GM18517 (cell line): ENCODE measurements at regions not wholly inside any gene's neighbourhood (a gene's known extent, or its start where the extent isn't known, plus 50 kb on each side); places are given as distances from the start of the nearest gene placed in this dataset.
"Not testable (repeated sequence)": the region's sequence is repeated elsewhere in the genome, so short reads cannot be mapped to it uniquely, and the experiment has no call there.

Experiments
- ATAC-seq: cut with Tn5 transposase; IDR thresholded peaks from one replicate; pipeline ENCODE4 v1.9.1; 2021; ENCODE audit warnings: mild to moderate bottlenecking, moderate library complexity; ENCODE audit not compliant: unreplicated experiment

GRCh38 chr12:115297445-115297844 is 613.5 kb upstream of the TBX3 start:
- no peak for ATAC-seq

DNA sequence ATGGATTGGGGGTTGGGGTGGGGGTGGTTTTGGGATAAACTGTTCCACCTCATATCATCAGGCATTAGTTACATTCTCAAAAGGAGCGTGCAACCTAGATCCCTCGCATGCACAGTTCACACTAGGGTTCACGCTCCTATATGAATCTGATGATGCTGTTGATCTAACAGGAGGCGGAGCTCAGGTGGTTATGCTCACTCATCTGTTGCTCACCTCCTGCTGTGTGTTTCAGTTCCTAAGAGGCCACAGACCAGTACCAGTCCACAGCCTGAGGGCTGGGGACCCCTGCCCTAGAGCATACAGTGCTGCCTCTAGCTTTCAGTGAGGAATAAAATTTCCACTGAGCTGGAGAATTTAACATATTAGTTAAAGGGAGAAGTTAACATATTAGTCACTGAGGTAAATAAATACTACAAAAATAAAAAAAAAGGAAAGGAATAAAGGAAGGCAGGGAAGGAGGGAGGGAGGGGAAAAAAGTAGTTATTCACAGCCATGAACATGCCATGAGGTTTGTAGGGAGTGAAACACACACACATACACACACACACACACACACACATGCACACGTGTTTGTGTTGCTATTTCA is 612.7 kb upstream of the TBX3 start:
- no peak for ATAC-seq

DNA sequence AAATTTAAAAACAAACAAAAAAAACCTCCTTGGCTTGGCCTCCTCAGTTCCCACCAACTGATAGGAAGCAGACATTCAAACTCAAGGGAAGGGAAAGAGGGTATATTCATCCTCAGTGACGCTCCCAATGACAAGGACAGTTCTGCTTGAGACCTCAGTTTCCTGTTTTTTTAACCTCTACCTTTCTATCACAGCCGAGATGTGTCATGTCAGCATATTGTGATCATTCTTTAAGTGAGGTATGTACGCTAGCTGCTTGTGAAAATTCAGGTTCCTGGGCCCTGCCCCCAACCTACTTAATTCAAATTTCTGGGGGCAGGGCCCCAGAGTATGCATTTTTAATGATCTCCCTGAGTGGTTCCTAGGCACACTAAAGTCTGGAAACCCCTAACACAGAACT is 611.9 kb upstream of the TBX3 start:
- ATAC-seq: no peak

GRCh38 chr12:115294453-115295133 is 610.6 kb upstream of the TBX3 start:
- no peak for ATAC-seq

DNA sequence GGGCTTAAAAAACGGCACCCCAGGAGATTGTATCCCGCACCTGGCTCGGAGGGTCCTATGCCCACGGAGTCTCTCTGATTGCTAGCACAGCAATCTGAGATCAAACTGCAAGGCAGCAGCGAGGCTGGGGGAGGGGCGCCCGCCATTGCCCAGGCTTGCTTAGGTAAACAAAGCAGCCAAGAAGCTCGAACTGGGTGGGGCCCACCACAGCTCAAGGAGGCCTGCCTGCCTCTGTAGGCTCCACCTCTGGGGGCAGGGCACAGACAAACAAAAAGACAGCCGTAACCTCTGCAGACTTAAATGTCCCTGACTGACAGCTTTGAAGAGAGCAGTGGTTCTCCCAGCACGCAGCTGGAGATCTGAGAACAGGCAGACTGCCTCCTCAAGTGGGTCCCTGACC is 601.5 kb upstream of the TBX3 start:
- ATAC-seq: not testable (repeated sequence)

DNA sequence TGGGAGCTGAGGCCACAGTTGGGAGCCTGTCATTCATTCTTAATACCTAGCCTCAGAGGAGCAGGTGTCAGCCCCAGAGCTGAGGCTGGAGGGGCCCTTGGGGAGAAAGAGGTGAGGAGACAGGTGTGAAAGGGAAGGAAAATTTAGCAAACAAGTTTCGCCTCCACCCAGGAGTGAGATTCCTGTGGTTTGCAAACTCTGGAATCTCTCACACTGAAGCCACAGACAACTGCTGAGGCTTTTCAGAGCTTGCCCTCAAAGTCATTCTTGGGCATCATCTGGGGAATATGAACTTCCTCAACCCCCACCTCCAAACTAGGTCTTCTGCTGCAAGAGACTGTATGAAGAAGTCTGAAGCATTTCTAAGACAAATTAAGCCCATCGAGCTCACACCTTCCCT is 589.5 kb upstream of the TBX3 start:
- no peak for ATAC-seq

- ATAC-seq: no peak
Observed at GRCh38 chr12:115268451-115268850, 584.5 kb upstream of the TBX3 start.

DNA sequence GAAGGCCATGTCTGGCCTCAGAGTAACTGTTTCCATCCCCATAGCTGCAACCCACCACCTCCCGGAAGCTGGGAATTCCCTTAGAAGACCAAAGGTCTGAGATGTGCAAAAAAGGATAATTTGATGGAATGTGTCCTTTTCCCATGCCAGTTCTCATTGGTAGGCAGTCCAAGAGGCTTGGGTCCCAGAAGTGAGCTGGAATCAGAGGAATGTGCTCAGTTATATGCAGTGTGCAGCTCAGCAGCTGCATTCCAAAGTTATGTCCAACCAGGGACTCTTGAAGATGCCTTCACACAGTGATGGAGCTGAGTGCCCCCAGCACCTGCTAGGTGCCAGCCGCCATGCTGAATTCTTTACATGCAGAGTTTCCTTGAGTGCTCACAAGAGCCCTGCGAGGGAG is 583.9 kb upstream of the TBX3 start:
- no peak for ATAC-seq

DNA sequence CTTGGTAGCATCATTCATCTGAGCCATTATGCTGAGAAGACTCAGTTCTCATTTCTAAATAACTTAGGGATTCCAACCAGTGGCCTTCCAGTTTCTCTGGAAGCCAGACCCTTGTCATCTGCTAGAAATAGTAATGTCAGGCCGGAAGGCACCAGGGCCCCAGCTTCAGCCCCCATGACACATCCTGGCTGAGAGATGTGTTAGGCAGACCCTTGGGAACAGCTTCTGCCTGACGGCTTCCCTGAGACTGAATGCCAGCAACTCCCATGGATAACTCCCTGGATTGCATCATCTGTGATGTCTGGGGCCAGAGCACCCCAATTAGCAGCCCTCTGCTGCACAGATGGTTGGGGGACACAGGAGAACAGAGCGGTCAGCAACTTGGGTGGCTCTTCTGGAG is 583.5 kb upstream of the TBX3 start:
- no peak for ATAC-seq

DNA sequence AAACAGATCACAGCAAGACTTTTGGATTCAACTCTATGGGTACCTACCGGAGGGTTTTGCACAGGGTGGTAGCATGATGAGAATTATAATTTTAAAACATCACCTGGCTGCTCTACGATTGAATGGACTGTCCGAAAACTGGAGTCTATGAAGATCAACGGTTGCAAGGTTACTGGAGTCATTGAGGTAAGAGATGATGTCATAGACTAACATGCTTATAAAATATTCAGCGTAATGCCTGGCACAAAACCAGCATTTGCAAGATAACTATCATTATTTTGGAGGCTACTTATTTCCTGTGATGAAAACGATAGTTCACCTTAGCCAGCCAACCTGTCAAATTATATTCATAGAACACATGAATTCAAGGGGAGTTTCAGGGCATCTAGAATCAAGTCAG is 580.6 kb upstream of the TBX3 start:
- ATAC-seq: no peak

GRCh38 chr12:115261691-115262398 is 577.9 kb upstream of the TBX3 start:
- ATAC-seq: no peak

DNA sequence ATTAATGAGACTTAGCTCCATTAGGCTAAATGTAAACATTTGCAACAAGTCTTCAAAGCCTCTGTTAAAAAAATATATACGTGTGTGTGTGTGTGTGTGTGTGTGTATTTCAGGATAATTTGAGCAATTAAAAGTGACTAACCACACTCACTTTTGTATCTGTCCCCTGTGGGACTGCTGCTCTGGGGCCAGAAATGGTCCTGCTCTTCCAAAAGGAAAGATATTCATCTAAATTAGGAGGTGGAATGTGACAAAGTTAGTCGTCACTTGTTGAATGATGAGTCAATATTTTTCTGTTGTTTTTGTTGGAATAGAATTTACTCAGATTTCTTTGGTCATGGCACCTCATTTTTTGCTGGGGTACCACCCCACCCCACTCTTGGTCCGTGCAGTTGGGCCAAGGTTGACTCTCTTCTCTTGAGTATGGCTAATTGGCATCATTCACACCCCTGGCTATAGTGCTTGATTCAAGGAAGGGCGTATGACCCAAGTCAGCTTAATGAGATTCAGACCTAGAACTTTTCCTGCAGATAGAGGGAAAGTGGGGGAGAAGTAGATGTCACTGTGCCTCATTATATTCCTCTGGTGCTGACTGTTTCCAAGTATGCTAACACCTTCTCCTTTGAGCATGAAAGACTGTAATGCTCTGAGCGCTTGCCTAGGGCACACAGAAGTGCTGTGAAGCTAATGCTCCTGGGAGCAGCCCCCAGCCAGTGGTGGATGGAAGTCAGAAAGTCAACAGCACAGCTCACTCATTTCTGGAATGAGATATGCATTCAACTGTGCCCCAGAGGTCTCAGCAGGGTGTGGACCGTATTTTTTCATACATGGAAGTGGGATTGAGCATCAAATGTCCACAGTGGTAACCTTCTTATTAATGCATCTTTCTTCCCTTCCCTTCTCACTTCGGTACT is 577.0 kb upstream of the TBX3 start:
- ATAC-seq: no peak

DNA sequence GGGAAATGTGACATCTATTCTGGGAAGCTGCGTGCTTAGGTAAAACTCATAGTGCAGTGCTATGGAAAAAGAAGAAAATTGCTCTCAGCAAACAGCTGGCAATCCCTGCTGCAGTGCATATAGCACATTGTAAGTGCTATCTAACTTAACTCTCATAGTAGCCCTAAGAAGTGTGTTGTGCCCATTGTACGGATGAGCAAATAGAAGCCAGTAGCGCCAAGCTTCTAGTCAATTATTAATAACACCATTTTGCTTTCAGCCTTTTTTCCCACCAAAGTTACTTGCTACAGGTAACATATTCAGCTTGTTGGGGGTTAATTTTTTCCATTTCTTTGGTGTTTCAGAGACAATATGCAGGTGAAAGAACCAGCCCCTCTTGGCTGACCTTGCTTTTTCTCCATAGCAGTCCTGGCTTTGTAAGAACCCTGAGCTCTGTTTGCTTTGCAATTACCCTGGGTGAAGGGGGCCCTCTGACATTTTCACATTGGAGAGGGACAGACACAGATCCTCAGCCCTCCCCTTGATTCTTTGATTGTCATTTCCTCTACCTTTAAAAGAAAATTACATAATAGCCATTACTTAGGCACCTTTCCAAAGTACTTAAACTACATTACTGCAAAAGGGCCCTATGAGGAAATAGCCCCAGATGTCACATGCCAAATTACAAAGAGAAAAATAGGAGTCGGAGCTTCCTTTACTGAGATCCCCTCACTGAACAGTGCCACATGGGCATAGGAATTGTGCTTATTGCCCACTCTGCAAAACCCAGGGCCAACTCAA is 576.2 kb upstream of the TBX3 start:
- ATAC-seq: no peak

DNA sequence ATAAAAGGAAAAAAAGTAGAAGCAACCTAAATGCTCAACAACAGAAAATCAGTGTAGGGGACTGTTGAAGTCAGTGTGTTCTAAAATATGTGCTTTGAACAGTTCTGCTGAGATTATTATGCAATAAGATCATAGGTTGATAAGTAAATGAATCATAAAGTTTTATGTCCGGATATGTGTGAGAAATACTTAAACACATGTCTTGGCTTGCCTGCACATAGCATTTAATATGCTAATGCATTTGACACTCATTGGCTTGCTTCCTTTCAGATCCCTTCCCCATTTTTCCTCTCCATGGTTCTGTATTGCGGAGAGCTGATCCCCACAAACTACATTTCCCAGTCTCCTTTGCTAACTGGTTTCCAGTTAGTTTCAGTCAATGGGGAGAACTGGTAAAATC is 573.8 kb upstream of the TBX3 start:
- ATAC-seq: no peak

DNA sequence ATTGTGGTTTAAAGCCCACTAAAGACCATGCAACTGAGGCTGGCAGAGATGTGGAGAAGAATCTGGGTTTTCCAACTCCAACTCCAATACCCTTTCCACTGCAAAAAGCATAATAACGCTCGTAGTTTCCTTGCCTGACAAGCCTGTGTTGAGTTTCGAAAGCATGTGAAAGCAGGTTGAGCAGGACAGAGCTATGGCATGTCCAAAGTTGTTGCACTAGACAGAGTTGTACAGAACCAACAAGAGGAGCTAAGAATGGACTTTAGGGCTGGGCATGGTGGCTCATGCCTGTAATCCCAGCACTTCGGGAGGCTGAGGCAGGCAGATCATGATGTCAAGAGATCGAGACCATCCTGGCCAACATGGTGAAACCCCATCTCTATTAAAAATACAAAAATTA is 572.0 kb upstream of the TBX3 start:
- no peak for ATAC-seq

DNA sequence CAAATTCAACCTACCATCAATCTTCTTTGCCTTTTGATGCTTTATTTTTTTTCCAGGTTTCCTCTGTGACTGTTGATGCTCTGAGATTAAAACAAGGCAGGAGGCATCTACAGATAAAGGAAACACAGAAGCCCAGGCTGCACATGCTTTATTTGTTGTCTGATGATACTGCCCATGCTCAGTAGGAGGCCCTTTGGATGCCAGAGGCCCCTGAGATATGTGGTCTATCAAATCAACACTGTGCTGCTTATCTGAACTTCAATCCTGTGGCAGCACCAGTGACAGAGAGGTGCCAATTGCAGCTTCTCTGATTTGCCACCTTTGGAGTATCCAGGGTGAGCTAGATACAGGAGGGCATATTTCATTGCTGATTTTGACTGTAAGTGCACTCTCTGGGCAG is 571.3 kb upstream of the TBX3 start:
- no peak for ATAC-seq

DNA sequence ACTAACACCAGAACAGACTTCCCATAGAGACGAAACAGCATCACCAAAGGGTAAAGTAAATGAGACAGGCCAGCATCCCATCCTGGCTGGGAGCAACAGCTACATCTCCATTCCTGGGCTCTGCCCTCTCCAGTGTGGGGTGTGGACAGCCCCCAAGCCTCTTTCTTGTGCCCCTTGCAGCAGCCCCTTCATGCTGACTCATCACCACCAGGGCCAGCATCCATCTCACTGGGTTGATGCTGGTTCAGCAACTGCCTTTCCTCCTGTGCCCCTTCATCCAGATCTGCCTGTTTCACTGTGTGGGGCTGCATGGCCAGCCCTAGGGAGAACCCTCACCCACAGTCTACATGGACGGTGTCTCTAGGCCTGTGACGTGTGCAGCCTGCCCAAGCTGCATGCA is 569.1 kb upstream of the TBX3 start:
- no peak for ATAC-seq

GRCh38 chr12:115251727-115252126 is 567.8 kb upstream of the TBX3 start:
- ATAC-seq: no peak

GRCh38 chr12:115249671-115250278 is 565.8 kb upstream of the TBX3 start:
- no peak for ATAC-seq

DNA sequence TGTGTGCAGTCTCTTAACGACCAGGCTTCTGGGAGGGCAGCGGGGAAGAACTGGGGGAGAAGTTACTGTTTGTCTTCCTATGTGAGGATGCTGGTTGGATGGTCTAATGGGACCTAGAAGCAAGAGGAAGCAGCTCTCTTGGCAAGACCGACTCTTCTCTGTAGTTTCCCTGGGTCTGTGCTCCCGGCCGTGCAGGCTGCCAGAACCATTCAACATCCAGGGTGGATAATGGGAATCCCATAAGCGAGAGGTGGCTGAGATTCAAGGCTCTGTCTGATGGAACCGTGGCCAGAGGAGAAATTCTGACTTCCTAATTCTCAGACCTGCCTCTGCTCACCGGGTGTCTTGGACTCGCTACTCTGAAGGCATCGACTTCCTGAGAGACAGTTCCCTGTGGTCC is 561.0 kb upstream of the TBX3 start:
- ATAC-seq: no peak
